ENCODE measurements at regions not wholly inside any gene's neighbourhood (a gene's known extent, or its start where the extent isn't known, plus 50 kb on each side); places are given as distances from the start of the nearest gene placed in this dataset.
"Not testable (repeated sequence)": the region's sequence is repeated elsewhere in the genome, so short reads cannot be mapped to it uniquely, and the experiment has no call there.

DNA sequence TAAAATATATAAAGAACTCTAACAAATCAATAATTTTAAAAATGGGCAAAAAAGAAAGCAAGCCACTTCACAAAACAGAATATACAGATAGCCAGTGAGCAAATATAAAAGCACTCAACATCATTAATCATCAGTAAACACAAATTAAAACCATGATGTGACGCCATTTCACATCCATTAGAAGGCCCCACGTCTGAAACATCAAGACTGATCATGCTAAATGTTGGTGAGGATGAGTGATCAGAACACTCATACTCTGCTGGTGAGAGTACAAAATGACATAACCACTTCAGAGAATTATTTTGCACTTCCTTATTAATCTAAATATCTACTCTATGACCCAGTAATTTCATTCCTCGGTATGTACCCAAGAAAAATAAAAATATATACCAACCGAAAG, 512.2 kb upstream of the NR5A2 start:
- TF ChIP-seq, protein P1, sequence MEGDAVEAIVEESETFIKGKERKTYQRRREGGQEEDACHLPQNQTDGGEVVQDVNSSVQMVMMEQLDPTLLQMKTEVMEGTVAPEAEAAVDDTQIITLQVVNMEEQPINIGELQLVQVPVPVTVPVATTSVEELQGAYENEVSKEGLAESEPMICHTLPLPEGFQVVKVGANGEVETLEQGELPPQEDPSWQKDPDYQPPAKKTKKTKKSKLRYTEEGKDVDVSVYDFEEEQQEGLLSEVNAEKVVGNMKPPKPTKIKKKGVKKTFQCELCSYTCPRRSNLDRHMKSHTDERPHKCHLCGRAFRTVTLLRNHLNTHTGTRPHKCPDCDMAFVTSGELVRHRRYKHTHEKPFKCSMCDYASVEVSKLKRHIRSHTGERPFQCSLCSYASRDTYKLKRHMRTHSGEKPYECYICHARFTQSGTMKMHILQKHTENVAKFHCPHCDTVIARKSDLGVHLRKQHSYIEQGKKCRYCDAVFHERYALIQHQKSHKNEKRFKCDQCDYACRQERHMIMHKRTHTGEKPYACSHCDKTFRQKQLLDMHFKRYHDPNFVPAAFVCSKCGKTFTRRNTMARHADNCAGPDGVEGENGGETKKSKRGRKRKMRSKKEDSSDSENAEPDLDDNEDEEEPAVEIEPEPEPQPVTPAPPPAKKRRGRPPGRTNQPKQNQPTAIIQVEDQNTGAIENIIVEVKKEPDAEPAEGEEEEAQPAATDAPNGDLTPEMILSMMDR (IDR thresholded peaks at IDR 0.05; ENCODE audit: unreplicated experiment in 3 of 3) = no peak
- H3K27me3 Mint-ChIP-seq (ENCODE audit: low read depth) = no peaks in the 10 kb centered on the region
- H3K4me3 Mint-ChIP-seq = no peak overlapping the region
- no peaks in the 10 kb centered on the region for H3K36me3 Mint-ChIP-seq (ENCODE audit: low read depth)
- H3K27ac Mint-ChIP-seq = no peak overlapping the region
- H3K4me1 Mint-ChIP-seq = peaks cover 4% of the 10 kb centered on the region
- no peaks in the 10 kb centered on the region for H3K9me3 Mint-ChIP-seq

DNA sequence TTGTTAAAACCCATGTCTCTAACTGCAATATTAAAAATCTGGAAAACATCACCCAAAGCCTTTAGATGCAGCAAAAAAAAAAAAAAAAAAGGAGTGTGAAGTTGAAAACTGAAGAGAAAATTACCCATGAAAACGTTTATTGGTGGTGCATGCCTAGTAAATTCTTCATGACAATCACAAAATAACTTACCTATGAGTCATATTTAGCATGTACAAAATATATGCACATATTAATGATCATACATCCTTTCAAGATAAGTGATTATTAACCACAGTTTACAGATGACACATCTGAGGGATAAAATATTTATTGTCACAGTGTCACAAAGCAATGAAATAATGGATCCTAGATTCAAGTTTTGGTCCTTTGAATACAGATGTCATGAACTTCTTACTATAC, 505.2 kb upstream of the NR5A2 start:
- Mint-ChIP-seq H3K36me3 (ENCODE audit: low read depth) (no peaks in the 10 kb centered on the region), H3K9me3 (no peaks in the 10 kb centered on the region), H3K4me1 (no peaks in the 10 kb centered on the region), H3K27me3 (ENCODE audit: low read depth) (no peaks in the 10 kb centered on the region), H3K27ac (no peak overlapping the region), H3K4me3 (no peak overlapping the region)
- TF ChIP-seq, protein P1 (IDR thresholded peaks at IDR 0.05; ENCODE audit: unreplicated experiment in 3 of 3) = no peak

DNA sequence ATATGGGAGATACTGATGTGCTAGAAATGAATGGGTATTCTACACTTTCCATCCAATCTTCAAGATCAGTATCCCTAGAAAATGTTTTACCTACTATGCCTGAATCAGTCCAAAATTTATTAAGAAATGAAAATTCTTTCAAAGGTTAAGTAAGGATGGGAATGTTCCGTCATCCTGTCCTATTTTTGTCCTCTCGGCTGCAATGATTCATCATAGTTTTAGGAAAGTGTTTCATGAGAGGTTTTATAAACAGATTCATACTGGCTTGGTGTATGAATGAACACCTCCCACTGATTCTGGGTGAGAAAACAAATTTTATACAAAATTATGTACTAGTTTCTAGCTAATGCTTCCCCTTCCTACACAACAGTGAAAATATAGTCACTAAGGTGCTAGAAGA, 504.6 kb upstream of the NR5A2 start:
- no peaks in the 10 kb centered on the region for H3K27me3 Mint-ChIP-seq (ENCODE audit: low read depth)
- no peak overlapping the region for H3K27ac Mint-ChIP-seq
- TF ChIP-seq, protein P1 (IDR thresholded peaks at IDR 0.05; ENCODE audit: unreplicated experiment in 3 of 3) = no peak

DNA sequence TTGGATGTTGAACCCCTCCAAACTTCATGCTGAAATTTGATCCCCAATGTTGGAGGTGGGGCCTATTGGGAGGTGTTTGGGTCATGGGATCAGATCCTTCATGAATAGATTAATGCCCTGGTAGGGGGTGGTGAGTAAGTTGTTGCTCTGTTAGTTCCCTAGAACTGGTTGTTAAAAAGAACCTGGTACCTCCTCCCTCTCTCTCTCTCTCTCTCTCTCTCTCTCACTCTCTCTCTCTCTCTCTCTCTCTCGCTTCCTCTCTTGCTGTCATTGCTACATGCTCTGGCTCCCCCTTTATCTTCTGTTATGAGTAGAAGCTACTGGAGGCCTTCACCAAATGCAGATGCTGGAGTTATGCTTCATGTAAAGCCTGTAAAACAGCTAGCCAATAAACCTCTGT, 498.2 kb upstream of the NR5A2 start:
- Mint-ChIP-seq H3K27me3 (ENCODE audit: low read depth) (no peaks in the 10 kb centered on the region), H3K9me3 (peaks cover 9% of the 10 kb centered on the region), H3K4me1 (no peaks in the 10 kb centered on the region), H3K27ac (no peak overlapping the region), H3K4me3 (no peak overlapping the region), H3K36me3 (ENCODE audit: low read depth) (no peaks in the 10 kb centered on the region)
- TF ChIP-seq, protein P1 (IDR thresholded peaks at IDR 0.05; ENCODE audit: unreplicated experiment in 3 of 3) = no peak

More for the DNA sequence above, 504.6 kb upstream of the NR5A2 start:
- no peaks in the 10 kb centered on the region for H3K4me1 Mint-ChIP-seq
- H3K36me3 Mint-ChIP-seq (ENCODE audit: low read depth) = no peaks in the 10 kb centered on the region
- H3K9me3 Mint-ChIP-seq = peaks cover 3% of the 10 kb centered on the region
- no peak overlapping the region for H3K4me3 Mint-ChIP-seq

DNA sequence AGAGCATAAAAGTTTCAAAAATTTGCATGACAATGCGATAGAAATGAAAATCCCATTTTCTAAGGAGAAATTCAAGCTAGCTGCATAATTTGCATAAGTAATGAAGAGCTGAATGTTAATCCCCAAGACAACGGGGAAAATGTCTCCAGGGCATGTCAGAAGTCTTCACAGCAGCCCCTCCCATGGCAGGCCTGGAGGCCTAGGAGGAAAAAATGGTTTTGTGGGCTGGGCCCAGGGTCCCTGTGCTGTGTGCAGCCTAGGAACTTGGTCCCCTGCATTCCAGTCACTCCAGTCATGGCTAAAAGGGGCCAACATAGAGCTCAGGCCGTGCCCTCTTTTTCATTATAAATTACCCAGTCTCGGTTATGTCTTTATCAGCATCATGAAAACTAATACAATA, 494.1 kb upstream of the NR5A2 start:
- not testable (repeated sequence) for H3K27ac Mint-ChIP-seq; H3K36me3 Mint-ChIP-seq (ENCODE audit: low read depth); H3K4me1 Mint-ChIP-seq; H3K4me3 Mint-ChIP-seq; H3K27me3 Mint-ChIP-seq (ENCODE audit: low read depth)
- peaks cover 25% of the 10 kb centered on the region for H3K9me3 Mint-ChIP-seq

DNA sequence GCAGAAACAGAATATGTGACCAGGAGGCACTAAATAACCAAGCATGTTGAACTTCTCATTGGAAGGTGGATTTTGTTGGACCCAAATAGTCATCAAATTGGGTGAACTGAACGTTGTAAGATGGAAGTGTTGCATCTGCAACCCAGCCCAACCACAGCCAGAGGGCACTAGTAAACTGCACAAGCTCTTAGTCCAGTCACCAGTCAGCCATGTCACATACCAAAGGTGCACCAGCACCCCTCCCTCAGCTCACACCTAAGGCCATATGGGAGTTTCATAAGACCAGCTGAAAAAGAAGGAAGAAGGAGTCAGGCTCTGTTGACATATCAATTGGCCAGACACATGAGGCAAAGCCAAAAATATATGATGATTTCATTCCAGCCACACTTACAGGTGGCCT, 481.7 kb upstream of the NR5A2 start:
- Mint-ChIP-seq H3K36me3 (ENCODE audit: low read depth) (no peaks in the 10 kb centered on the region), H3K27ac (no peak overlapping the region), H3K4me1 (no peaks in the 10 kb centered on the region), H3K4me3 (no peak overlapping the region), H3K27me3 (ENCODE audit: low read depth) (no peaks in the 10 kb centered on the region), H3K9me3 (peaks cover 26% of the 10 kb centered on the region)
- TF ChIP-seq, protein P1 (IDR thresholded peaks at IDR 0.05; ENCODE audit: unreplicated experiment in 3 of 3) = no peak
